GM18520 (cell line): ENCODE measurements at regions not wholly inside any gene's neighbourhood (a gene's known extent, or its start where the extent isn't known, plus 50 kb on each side); places are given as distances from the start of the nearest gene placed in this dataset.

Experiments used
- ATAC-seq: cut with Tn5 transposase; IDR thresholded peaks from one replicate; pipeline ENCODE4 v1.9.1; 2021; ENCODE audit not compliant: unreplicated experiment

DNA sequence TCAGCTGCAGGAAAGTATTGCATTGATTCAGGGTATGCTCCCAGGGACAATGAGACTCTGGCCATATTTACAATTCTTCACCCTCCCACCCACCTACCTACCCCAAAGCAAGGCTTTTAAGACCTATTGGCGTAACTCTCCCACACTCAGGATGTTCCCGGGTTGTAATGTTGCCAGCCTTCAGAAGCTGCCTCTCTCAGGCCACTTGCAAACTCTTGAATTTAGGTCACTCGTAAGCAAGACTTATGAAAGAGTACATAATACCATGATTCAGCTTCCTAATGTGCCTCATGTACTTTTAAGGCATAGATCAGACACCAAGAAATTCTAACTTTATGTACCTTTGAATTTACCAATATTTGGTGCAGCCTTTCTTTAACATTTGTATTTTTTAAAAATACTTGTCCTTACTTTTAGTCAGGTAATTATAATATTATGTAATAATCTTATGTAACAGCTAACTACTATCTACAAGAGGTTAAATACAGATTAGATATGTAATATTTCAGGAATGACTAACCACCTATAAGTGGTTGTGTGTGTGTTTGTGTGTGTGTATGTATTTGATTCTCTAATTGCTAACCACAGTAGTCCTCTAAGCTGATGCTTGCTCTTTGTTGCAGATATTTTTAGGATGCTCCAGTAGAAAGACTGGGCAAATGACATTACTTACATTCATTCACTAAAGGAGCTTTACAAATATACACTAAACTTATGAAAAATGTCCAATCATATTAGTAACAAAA lies 630.5 kb upstream of the MEF2C start:
- no peak for ATAC-seq

DNA sequence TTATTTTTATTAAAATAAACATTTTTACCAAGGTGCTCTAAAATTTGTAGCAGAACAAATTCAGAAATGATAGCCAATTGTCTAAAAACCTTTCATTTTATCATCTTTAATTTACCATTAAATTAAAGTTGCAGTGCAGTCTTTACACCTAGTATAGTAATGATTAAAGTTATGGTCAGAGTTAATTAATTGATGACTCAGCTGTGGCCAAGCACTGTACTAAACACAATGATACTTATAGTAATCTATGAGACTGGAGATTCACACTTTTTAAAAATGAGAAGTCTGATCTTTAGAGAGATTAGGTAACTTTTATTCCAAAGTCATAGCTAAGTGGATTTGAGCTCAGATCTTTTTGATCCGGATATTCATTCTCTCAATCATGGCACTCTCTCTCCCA lies 621.1 kb upstream of the MEF2C start:
- no peak for ATAC-seq

- ATAC-seq = no peak
These were observed 616.8 kb upstream of the MEF2C start for GRCh38 chr5:89499787-89500186.

DNA sequence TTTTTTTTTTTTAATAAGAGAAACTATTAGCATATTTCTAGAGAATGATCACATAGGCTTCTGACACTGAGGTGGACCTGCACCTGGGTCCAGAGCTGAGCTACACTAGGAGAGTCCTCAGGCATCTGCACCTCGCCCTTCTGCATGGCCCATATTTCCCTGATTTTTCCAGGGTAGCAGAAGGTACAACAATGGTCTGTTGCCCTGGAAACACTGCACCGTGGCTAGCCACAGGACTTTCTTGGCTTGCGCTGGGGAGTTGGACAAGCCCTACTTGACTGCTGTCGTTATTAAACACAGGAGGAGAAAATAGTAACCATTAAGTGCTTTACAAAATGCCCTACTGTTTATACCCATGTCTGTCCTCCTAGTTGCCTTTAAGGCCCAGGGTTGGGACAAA lies 615.7 kb upstream of the MEF2C start:
- no peak for ATAC-seq

GRCh38 chr5:89493414-89493813 lies 610.4 kb upstream of the MEF2C start:
- no peak for ATAC-seq

DNA sequence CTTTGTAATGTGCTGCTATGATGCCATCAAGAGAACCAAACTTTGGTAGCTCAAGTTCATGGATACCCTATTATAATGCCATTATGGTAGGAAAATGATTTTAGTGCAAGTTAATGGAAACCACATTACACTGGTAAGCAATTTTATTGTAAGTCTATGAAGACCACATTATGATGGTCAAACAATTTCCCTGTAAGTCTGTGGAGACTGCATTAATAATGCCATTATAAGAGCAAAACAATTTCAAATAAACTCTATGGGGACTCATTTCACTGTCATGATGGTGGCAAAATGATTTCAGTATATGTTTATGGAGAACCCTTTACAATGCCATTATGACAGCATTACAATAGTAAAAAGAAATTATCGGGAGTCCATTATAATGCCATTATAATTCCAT lies 602.0 kb upstream of the MEF2C start:
- ATAC-seq = no peak

DNA sequence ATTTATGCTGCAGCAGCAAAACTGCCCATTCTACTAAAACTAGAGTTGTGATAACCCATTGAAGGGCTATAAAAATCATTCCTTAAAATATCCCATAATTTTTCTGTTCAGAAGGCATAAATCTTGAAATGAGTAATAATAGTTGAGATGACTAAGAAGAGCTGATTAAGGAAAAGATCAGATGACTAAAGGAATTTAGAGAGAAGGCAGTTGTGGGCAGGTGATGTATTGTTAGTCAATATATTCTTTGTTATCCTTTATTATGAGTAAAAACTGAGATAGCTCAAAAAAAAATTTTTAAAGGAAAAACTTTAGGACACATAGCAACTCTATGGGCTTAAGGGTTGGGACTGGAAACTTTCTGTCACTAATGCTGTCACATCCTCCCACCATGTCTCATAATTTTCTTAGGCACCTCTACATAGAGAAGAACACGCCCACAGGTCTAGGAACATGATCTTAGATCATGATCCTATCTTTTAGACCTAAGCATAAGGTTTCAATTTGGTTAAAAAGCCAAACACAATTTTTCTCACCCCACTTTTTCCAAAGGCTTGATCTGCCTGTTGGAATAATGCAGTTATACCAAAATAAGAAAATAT lies 597.5 kb upstream of the MEF2C start:
- ATAC-seq = no peak

- no peak for ATAC-seq
These were observed 595.9 kb upstream of the MEF2C start for GRCh38 chr5:89478851-89479250.

DNA sequence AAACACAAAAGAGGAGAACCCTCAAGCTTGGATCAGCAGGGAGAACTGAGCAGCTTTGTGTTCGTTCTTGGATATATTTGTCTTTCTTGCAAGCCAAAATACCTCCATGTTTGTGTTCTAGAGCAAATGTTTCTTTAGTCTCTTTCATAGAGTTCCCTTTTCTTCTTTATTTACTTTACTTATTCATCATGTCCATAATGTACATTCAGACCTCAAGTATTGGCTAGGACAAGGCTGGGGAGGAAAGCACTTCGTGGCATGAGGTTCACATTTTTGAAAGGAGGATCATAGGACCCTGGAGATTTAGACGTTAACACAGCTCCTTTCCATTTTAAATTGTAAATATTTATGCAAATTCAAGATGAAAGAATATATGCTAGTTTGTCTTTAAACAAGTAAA lies 590.2 kb upstream of the MEF2C start:
- ATAC-seq = no peak

DNA sequence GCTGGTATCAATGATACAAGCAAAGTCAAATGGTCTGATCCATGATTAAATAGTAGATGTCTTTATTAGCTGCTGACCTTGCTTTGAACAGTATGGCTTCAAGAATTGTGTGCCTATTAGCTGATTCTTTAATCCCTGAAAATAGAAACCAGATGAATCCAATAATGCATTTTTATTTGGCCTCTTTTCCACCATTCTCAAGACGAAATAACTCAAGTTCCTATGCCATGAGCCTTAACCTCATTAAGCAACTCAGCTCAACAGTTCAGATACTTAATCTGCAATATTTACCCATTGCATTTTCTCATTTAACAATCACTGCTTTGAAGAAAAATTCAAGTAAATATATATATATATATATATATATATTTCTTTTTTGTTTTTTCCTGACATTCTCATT lies 588.6 kb upstream of the MEF2C start:
- no peak for ATAC-seq

GRCh38 chr5:89471115-89471514 lies 588.1 kb upstream of the MEF2C start:
- ATAC-seq = no peak

- no peak for ATAC-seq
These were observed 587.7 kb upstream of the MEF2C start for GRCh38 chr5:89470658-89471057.

DNA sequence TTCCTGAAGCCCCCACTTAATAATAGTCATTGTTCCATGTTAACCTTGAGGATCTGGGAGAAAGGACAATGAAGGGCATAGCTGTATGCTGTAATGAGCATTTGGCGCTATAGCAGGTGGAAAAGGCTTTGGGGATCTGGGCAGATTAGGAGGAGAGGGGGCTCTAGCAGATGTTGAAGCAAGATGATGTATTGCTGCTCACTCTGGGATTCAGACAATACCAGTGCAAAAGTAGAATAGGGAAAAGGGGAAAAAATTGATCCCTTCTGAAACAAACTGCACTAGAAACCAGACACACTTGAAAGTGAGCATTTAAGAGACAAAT lies 575.3 kb upstream of the MEF2C start:
- no peak for ATAC-seq

DNA sequence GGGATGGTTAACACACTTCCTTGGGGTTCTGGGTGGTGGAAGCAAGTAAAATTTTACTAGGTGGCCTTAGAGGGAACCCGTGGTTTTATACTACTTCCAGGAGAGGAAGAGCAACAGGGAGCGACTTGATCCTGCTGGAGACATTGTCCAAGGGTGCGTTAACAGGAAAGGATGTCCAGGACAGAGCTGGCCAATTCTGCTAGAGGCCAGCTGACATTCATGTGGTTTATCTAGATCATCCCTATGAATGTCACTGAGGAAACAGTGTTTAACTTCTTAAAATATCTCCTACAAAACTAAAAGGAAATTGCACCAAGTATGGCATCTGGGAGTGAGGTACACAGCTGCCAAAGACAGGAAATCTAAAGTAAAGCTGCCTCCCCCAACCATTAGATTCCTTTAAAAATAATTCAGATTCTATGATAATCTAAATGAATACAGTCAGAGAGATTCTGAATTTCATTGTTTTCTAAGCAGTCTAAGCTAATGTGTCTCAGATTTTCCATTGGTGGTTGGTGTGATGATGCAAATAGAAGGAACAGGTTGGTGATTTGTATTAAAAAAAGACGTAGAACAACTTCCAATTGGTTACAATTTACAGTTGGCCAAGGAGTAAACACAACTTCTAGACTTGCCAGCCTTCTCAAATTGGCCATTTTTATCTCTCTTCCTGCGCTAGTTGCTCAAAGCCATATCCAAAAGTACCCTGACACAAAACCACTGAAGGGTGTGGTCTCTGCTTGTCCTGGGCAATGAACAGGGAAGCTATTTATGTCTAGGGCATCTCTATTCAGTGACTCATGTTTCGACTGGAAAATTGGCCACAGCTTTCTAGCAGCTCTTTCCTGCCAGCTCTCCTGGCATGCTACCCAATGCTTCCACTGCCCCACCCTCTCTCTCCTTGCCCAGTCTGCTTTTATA lies 574.7 kb upstream of the MEF2C start:
- ATAC-seq = no peak

GRCh38 chr5:89452081-89452480 lies 569.1 kb upstream of the MEF2C start:
- no peak for ATAC-seq

DNA sequence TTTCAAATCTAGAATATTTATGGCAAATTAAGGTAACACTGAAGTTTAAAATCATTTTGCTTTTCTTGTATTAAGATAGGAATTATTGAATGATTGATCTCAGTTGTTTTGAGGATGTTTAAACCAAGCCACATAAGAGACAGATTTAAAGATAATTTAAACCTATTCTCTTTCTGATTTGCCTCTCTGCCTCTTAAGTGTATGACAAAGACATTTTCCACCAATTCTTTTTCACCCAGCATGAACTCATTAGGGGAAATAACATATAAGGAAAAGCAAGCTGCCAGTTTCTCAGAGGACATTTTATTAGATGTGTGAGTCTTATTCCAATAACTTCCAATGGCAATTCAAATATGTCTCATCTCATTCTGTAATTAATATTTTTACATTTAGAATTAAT lies 568.3 kb upstream of the MEF2C start:
- ATAC-seq = no peak

DNA sequence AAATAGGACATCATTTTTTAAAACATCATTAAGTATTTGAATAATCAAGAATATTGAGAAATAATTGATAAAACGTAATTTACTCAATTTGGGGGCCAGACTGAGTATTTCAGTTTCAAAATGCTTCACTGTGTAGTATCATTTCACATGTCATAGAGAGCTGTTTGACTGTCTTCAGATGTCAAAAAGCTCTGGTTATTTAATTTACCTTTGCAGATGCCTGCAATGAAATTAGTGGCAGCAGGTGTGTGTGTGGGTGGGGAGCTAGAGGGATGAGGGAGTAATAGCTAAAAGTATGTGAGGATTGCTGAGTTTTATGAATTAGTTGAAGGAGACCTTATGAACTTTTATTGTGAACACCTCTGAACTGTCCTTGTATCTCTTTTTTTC lies 567.2 kb upstream of the MEF2C start:
- ATAC-seq = no peak

- no peak for ATAC-seq
These were observed 566.6 kb upstream of the MEF2C start for GRCh38 chr5:89449392-89450148.

DNA sequence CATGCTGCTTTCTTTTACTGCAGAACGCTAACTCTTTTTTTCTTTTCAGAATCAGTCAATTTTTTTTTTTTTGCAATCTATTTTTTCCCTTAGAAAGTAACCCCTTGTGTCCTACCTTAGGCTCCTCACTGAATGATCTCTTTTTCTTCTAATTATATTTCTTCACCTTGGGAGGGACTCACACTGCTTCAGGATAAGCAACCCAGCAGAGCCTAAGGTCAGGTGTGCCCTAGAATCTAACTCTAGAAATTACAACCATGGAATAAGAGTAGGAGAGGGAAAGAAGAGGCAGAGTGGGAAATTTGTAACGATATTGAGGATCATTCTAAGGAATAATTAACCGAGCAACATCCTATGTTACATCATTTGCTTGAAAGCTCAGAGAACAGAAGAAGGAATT lies 564.0 kb upstream of the MEF2C start:
- no peak for ATAC-seq

DNA sequence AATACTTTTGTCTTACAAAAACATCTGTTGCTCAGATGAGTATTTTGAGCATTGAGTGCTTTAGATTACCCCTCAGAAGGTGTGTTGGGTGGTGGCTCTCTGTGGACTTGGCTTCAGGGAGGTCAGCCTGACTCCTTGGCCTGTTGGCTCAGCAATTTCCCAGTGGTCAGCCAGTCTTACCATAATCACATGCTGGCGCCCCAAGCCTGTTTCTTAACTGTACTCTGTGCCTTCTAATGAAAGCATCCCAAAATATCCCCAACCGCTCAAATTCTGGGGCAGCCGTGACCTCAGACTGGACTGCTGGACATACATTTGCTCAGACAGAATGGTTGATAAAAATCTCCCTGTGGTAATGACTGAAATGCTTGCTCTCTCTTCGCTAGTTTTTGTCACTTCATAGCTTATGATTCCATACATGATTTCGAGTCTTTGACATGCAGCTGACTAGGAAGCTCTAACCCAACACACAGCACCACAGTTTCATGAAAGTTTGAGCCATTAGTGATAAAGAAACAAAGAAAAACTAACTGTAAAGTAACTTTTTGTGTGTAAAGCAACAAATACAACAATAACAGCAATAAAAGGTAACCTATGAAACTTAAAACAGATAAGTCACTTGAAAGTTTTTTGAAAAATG lies 562.2 kb upstream of the MEF2C start:
- ATAC-seq = no peak

DNA sequence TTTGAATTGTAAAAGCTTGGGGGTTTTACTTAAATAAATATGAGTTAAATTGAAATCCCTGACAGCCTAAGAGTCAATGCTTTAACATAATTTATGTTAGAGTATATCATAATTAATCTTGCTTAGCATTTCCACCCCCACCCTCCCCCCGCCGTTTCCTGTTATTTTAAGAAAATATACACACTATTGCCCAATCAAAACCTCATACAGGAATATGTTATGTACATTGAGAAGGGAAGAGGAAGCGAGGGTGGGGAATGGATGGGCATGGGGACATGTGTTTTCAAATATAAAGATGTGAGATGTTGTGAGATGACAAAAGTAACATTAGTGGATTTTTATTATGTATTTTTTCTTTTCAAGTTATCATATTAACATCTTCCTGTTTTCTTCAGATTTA lies 561.1 kb upstream of the MEF2C start:
- ATAC-seq = no peak
